Activated T-cell treated with anti-CD3 and anti-CD28 coated beads, Interleukin-2, amount 50 U/mL, for 4 hours (primary cell): ENCODE measurements at regions not wholly inside any gene's neighbourhood (a gene's known extent, or its start where the extent isn't known, plus 50 kb on each side); places are given as distances from the start of the nearest gene placed in this dataset.

ENCODE experiments used
- ATAC-seq, 2 donors: fragments of 200-7000 bp; cut with Tn5 transposase; one replicate each; pipeline ENCODE4 v1.10.0; 2021
- DNase-seq: peaks from one replicate; pipeline ENCODE4 v3.0.0-alpha.2; 2020
- H3K27me3 Mint-ChIP-seq: one replicate; pipeline ENCODE4 v1.8.0; 2021; ENCODE audit warnings: low read depth, mixed read lengths
- H3K36me3 Mint-ChIP-seq: one replicate; pipeline ENCODE4 v1.8.0; 2022; ENCODE audit warnings: mixed read lengths; ENCODE audit not compliant: insufficient read depth
- H3K4me1 Mint-ChIP-seq: one replicate; pipeline ENCODE4 v1.8.0; 2021; ENCODE audit warnings: low read depth, mixed read lengths
- H3K4me3 Mint-ChIP-seq: one replicate; pipeline ENCODE4 v1.8.0; 2021; ENCODE audit warnings: mild to moderate bottlenecking, moderate library complexity, mixed read lengths
- H3K9me3 Mint-ChIP-seq: one replicate; pipeline ENCODE4 v1.8.0; 2021; ENCODE audit warnings: mixed read lengths

DNA sequence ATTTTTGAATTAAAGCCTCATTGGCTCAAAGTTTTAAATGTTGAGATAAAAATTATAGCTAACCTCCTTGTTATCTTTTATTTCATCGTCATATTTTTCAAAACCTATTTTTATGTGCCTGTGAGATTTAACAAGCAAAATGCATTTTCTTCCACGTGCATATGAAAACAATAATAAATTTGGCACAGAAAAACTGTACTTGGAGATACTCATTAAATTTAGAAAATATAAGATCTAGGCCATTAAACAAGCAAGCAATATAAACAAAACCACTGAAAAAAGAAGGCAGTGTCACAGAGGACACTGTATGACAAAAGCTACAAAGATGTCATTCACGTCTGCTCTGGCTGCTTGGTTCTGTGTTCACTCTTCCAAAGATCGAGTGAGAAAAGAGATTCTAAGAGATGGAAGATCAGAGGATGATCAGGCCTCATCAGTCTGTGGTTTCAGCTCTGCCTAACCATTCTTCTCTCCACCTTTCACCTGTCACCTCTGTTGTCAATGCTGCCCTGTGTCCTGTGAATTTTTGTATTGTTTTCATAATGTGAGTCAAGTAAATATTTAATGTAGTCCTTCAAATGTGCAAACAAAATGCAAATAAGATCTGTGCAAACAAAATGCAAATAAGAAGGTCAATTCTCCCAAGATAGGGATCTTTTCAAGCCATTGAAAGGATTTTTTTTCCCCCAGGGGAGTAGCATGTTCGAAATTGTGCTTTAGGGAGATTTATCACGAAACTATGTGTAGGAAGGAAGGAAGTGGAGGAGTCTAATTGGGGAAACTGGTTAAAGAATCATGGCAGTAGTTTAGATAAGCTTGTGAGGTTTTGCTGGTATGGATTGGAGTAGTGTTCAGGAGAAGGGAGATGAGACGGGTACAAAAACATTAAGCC is 138.7 kb upstream of the RBMS1 start:
- H3K9me3 Mint-ChIP-seq = peaks cover 6% of the 10 kb centered on the region
- no peaks in the 10 kb centered on the region for H3K4me1 Mint-ChIP-seq
- no peak overlapping the region for H3K4me3 Mint-ChIP-seq
- H3K36me3 Mint-ChIP-seq = no peaks in the 10 kb centered on the region
- no peak for DNase-seq
- peaks cover 2% of the 10 kb centered on the region for H3K27me3 Mint-ChIP-seq
- ATAC-seq = no peak

DNA sequence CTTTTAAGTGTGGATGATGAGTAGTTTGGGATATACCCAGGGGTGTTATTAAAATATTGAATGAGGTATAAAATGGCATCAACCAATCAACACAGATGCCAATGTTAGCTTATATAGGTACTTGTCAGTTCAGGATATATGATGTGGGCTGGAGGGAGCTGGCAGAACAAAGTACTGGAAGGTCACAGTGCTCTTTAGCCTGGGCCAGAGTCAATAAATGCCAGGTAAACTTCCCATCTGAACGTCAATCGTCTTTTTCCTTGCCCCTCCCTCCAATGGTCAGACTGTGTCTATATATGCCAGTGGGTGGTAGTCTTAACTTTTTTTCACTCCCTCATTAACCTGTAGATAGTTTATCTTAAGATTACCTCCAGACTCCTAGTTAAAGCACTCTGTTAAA is 140.8 kb upstream of the RBMS1 start:
- peaks cover 2% of the 10 kb centered on the region for H3K27me3 Mint-ChIP-seq
- H3K4me3 Mint-ChIP-seq = no peak overlapping the region
- peaks cover 19% of the 10 kb centered on the region for H3K9me3 Mint-ChIP-seq
- DNase-seq (no peak), ATAC-seq (no peak)
- peaks cover 2% of the 10 kb centered on the region for H3K36me3 Mint-ChIP-seq
- H3K4me1 Mint-ChIP-seq = no peaks in the 10 kb centered on the region

DNA sequence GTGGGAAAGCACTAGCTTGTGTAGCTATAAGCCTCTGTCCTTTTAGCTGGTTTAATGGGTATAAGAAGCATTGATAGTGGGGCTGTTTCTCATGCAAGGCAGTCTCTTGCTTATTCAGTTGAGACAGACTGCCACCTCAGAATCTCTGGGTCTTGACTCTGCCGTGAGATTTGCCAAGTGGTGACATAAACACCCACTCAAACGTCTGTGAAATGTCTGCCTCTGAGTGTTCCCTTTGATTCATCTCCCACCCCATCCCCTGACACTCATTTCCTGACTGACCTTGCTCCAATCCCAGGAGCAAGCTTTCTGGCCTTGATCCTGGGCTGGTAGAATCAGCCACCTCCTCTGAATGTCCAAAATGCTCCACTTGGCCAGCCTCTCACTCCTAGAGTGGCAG is 141.9 kb upstream of the RBMS1 start:
- DNase-seq = no peak
- Mint-ChIP-seq H3K9me3 (peaks cover 27% of the 10 kb centered on the region), H3K4me3 (no peak overlapping the region), H3K36me3 (peaks cover 5% of the 10 kb centered on the region), H3K27me3 (peaks cover 2% of the 10 kb centered on the region), H3K4me1 (no peaks in the 10 kb centered on the region)
- ATAC-seq = peak in 1 of 2 donors; percentile 38

DNA sequence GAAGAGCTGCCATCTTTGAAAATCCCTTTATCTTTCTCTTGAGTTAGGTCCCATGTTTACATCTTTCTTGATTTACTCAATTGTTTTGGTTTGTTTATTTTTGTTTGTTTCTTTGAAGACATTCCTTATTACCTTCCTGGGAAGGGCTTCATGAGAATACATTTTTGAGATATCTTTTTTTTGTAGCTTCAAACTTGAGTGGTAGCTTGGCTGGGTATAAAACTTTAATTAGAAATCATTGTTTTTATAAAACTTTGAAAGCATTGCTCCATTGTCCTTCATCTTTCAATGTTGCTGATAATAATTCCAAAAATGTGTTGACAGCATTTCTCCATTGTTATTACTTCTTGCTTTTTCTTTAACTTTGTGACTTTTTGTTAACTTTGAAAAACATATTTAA is 145.9 kb upstream of the RBMS1 start:
- no peak for DNase-seq
- no peaks in the 10 kb centered on the region for H3K4me1 Mint-ChIP-seq
- no peak overlapping the region for H3K4me3 Mint-ChIP-seq
- no peak for ATAC-seq
- H3K36me3 Mint-ChIP-seq = peaks cover 5% of the 10 kb centered on the region
- H3K9me3 Mint-ChIP-seq = peaks cover 36% of the 10 kb centered on the region
- H3K27me3 Mint-ChIP-seq = peaks cover 3% of the 10 kb centered on the region

DNA sequence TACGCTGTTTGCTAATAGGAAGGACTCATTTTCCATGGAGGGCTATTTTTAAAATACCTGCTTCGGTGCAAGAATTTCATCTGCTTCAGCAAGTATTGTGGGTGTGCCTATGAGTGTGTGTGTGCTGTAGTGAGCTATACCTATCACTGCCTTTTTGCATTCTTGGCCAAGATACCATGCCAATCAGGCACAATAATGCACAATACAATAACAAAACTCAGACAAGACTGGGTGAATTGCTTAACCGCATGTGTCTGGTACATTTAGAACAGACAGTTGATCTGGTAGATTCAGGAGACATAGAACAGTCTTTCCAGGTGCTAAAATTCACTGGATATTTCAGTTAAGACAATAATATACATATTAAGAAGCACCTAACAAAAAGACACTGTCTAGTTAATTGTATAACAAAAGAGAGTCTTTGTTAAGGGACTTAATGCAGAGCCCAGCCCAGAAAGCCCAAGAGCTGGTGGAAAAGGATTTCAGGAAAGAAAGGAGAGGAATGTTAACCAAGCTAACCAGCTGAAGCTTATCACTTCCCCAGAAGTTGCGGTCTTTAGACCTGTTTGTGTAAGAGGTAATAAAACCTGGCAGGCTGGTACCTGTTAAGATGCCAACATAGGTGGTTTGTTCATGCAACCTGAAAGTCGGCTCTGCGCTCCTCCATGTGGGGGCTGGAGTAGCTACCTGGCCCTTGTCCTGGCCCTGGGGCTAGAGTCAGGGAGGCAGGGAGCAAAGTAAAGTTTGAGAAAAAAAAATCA is 153.3 kb upstream of the RBMS1 start:
- H3K4me1 Mint-ChIP-seq = peaks cover 14% of the 10 kb centered on the region
- DNase-seq (no peak), ATAC-seq (no peak)
- no peaks in the 10 kb centered on the region for H3K27me3 Mint-ChIP-seq
- no peaks in the 10 kb centered on the region for H3K9me3 Mint-ChIP-seq
- H3K4me3 Mint-ChIP-seq = no peak overlapping the region
- no peaks in the 10 kb centered on the region for H3K36me3 Mint-ChIP-seq

DNA sequence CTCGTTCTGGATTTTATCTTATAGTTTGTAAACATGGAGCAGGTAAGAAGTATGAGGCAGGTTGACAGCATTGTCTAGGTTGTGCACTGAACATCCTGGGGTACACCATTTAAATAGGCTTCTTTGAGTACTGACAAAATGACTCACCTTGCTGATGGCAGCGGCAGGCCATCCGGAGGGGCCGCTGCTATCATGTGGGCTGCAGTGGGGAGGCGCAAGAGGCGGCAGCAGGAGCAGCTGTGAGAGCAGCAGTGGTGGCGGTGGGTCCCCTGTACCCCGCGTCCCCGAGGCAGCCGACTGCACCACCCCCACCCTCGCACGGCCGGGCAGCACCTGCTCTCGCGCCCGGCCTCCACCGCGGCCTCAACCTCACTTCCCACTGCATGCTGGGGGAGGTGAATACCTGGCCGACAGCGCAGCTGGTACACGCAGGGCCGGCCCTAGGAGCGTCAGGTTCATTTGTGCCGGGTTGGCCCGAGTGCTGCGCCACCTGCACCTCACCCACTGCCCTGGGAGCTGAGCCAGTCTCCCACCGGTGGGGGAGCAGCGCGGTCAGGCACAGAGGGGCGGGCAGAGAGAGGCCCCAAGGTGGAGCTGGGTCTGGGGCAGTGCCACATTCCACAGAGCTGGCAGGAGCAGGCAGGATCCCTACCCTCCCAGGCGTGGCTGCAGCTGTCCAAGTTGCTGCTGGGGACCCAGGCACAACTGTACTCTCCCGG is 154.5 kb upstream of the RBMS1 start:
- Mint-ChIP-seq H3K4me1 (peaks cover 26% of the 10 kb centered on the region), H3K36me3 (no peaks in the 10 kb centered on the region), H3K27me3 (no peaks in the 10 kb centered on the region), H3K4me3 (no peak overlapping the region), H3K9me3 (no peaks in the 10 kb centered on the region)
- DNase-seq (no peak), ATAC-seq (no peak)

DNA sequence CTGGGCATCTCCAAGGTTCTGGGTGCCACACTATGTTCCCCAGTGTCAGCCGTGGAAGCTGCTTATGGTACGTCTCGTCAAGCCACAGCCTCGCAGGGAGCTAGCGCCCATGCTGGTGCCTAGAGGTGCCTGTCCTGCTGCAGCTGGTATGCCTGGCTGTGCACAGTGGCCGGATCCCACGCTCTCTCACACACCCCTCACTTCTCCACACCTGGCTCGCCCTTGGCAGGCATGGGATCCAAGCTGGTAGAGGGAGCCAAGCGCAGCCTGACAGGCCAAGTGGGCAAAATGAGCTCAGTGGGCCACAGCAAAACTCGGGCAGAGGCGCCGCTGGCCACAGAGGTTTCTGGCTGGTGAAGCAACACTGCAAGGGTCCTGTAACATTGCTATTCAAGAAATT is 156.1 kb upstream of the RBMS1 start:
- no peaks in the 10 kb centered on the region for H3K9me3 Mint-ChIP-seq
- no peak for DNase-seq
- H3K4me3 Mint-ChIP-seq = no peak overlapping the region
- ATAC-seq = no peak
- H3K36me3 Mint-ChIP-seq = no peaks in the 10 kb centered on the region
- peaks cover 29% of the 10 kb centered on the region for H3K4me1 Mint-ChIP-seq
- no peaks in the 10 kb centered on the region for H3K27me3 Mint-ChIP-seq

DNA sequence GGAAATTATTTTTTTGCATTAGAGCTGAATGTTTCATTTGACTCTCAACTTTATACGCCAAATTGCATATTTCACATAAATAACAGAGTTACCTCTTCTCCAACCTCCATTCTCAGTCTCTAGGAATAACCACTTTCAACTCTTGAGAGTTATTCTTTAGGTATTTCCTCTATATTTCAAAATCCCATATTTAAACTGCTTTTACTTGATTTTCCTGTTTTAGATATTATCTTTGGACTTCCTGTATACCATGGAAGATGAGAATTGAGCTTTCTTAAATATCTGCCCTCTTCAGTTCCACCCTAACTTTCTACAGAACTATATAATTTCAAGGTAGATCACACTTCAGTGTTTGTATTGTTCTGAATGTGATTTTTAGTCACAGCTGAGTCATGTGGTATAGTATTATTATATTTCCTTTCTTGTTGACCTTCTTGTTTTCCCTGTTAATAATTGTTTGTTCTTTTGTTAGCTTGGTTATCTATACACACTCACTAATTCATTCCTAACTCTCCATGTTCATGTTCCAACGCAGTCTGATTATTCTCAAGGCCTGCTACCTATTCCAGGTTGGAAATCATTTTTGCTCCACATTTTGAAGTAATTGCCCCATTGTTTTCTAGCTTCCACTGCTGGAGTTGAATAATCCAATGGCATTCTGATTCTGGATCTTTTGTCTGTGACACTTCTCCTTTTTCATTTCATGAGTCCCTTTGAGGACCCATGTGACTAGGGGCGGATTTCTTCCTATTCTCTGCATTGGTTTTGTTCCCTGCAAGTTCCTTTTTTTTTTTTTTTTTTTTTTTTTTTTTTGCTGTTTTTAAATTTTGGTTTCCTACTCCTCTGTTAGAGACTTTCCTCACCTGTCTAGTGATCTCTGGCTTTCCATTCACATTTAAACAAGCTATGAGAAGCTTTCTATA is 156.8 kb upstream of the RBMS1 start:
- Mint-ChIP-seq H3K4me3 (no peak overlapping the region), H3K27me3 (no peaks in the 10 kb centered on the region), H3K36me3 (no peaks in the 10 kb centered on the region), H3K9me3 (no peaks in the 10 kb centered on the region), H3K4me1 (peaks cover 29% of the 10 kb centered on the region)
- DNase-seq (no peak), ATAC-seq (no peak)

DNA sequence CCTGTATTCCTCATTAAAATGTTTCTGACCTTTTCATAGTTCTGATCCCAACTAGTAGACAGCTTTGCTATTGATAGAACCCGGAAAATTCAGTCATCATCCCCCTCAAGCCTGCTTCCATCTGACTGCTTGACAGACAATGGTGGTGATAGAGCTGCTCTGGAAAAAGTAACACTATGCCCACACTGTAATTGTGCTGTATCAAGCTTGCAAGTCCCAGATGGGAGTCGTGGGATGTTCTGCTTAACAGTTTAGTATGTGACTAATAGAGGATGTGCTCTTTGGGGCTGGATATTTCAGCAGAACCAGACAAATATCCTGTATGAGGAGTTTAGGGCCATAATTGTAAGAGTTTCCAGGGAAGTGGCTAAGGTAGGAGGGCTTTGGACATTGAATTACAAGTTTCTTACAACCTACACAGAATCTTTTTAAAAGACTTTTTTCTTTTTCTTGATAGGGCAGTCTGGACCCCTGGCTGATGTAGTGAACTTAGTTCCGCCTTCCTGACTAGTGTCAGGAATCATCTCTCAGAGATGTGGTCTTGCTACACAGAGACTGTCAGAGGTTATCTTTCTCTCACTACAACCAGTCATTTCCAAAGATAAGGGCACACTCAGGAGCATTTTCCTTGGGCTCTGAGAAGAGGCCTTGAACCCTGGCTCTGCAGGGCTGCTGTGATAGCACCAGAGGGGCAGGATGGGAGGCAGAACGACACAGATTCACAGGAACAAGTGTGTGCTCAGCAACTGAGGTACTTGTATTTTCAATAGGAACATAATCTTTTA is 158.0 kb upstream of the RBMS1 start:
- H3K4me3 Mint-ChIP-seq = no peak overlapping the region
- DNase-seq = no peak
- H3K36me3 Mint-ChIP-seq = no peaks in the 10 kb centered on the region
- no peak for ATAC-seq
- peaks cover 29% of the 10 kb centered on the region for H3K4me1 Mint-ChIP-seq
- H3K9me3 Mint-ChIP-seq = no peaks in the 10 kb centered on the region
- H3K27me3 Mint-ChIP-seq = peaks cover 3% of the 10 kb centered on the region

DNA sequence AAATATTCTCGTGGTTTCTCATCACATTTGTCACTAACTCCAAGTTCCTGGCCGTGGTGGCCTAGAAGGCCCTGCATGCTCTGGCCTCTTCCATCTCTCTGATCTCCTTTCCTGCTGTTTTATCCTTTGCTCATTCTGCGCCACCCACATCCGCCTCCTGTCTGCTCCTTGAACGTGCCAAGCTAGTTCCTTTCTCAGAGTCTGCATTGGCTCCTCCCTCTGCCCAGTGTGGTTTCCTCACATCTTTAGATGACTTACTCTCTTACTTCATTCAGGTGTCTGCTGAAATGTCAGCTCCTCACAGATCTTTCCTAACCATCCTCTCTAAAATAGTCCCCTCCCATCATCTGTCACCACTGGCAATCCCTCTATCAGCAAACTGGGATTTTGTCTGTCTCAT is 158.6 kb upstream of the RBMS1 start:
- peaks cover 29% of the 10 kb centered on the region for H3K4me1 Mint-ChIP-seq
- peaks cover 6% of the 10 kb centered on the region for H3K27me3 Mint-ChIP-seq
- H3K36me3 Mint-ChIP-seq = no peaks in the 10 kb centered on the region
- ATAC-seq (peak; percentile 97 to 98), DNase-seq (peak; percentile 43)
- H3K4me3 Mint-ChIP-seq = peak overlapping the region; percentile 20
- no peaks in the 10 kb centered on the region for H3K9me3 Mint-ChIP-seq

DNA sequence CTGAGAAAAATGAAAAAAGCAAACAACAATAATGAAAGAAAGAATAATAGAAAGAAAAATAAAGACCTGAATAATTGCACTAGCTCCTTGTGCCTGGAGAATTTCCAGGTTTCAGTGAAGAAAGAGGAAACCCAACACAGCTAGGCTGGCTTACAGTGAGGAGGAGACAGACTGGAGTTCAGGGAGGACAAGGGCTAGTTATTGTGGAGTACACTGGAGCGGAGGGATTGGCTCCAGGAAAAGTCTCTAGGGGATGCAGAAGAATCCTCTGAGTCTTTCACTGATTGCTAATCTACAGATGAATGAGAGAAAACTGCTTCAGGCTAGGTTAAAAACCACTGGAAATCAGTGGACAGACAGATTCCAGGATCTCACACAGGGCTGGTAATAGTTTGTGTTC is 163.6 kb upstream of the RBMS1 start:
- no peak for ATAC-seq

DNA sequence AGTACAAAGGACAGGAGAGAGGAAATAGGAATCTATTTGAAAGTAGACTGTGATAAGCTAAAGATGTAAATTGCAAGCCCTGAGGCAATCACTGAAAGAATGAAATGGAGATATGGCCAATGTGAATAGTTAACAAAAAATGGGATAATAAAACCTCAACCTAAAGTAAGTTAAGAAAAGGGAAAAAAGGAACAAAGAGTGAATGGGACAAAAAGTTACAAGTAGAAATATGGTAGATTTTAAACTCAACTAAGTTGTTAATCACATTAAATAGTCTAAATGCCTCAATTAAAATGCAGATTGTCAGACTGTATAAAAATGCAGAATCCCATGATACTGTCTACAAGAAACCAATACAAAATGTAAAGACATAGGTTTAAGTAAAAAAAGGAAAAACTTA is 165.2 kb upstream of the RBMS1 start:
- peaks cover 11% of the 10 kb centered on the region for H3K27me3 Mint-ChIP-seq
- H3K9me3 Mint-ChIP-seq = no peaks in the 10 kb centered on the region
- no peak for ATAC-seq

More for the DNA sequence above, 163.6 kb upstream of the RBMS1 start:
- Mint-ChIP-seq H3K4me1 (peaks cover 12% of the 10 kb centered on the region), H3K4me3 (no peak overlapping the region), H3K27me3 (peaks cover 11% of the 10 kb centered on the region), H3K36me3 (no peaks in the 10 kb centered on the region), H3K9me3 (no peaks in the 10 kb centered on the region)
- no peak for DNase-seq

DNA sequence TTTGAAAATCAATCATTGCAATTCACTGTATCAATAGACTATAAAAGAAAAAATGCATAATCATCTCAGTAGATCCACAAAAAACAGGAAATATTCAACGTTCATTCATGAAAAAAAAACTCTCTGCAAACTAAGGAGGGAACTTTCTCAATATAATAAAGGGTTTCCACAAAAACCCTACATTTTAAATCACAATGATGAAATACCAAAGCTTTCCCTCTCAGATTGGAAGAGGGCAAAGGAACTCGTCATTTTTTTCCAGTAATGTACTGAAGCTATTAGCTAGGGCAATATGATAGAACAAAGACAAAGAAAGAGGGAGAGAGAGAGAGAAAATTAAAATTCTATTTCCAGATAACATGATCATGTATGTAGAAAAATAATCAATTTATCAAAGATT is 167.1 kb upstream of the RBMS1 start:
- H3K27me3 Mint-ChIP-seq = peaks cover 11% of the 10 kb centered on the region
- no peak overlapping the region for H3K4me3 Mint-ChIP-seq
- H3K36me3 Mint-ChIP-seq = no peaks in the 10 kb centered on the region
- DNase-seq = no peak
- ATAC-seq = no peak
- no peaks in the 10 kb centered on the region for H3K9me3 Mint-ChIP-seq
- peaks cover 1% of the 10 kb centered on the region for H3K4me1 Mint-ChIP-seq

More for the DNA sequence above, 165.2 kb upstream of the RBMS1 start:
- no peaks in the 10 kb centered on the region for H3K36me3 Mint-ChIP-seq
- H3K4me1 Mint-ChIP-seq = no peaks in the 10 kb centered on the region
- no peak overlapping the region for H3K4me3 Mint-ChIP-seq
- DNase-seq = no peak
